ENCODE measurements at regions not wholly inside any gene's neighbourhood (a gene's known extent, or its start where the extent isn't known, plus 50 kb on each side); places are given as distances from the start of the nearest gene placed in this dataset.

DNA sequence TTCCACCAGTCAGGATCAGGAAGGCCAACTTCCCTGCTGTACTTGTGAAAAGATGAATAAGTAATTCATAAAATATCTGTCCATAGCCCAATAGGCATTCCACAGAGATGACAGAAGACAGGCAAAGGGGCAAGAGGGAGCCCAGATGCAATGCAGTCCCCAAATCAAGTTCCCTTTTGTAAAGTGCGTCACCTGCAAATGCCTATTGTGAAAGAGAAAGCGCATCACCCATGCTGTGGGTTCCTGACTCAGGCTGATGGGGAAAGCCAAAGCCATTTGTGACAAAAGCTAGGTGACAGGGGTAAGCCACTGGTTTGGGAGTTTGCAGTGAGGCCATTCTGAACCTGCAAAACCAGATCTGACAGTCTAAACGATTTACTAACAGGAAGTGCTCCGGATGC is 157.5 kb upstream of the ZNF536 start:
- ChIA-PET POLR2A (no interaction called here), CTCF (no interaction called here)
- DNase-seq (ENCODE audit: low read depth, low spot score), result no peak
- TF ChIP-seq, protein P1, sequence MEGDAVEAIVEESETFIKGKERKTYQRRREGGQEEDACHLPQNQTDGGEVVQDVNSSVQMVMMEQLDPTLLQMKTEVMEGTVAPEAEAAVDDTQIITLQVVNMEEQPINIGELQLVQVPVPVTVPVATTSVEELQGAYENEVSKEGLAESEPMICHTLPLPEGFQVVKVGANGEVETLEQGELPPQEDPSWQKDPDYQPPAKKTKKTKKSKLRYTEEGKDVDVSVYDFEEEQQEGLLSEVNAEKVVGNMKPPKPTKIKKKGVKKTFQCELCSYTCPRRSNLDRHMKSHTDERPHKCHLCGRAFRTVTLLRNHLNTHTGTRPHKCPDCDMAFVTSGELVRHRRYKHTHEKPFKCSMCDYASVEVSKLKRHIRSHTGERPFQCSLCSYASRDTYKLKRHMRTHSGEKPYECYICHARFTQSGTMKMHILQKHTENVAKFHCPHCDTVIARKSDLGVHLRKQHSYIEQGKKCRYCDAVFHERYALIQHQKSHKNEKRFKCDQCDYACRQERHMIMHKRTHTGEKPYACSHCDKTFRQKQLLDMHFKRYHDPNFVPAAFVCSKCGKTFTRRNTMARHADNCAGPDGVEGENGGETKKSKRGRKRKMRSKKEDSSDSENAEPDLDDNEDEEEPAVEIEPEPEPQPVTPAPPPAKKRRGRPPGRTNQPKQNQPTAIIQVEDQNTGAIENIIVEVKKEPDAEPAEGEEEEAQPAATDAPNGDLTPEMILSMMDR (IDR thresholded peaks at IDR 0.05; ENCODE audit: low read depth, low read length), result no peak
- Histone ChIP-seq H3K27me3 (ENCODE audit: control insufficient read depth, insufficient read depth, low read length) (no peaks in the 10 kb centered on the region), H3K27ac (ENCODE audit: low read depth, low read length) (no peak overlapping the region), H3K9me3 (ENCODE audit: control insufficient read depth, insufficient read depth, low read length) (peaks cover 26% of the 10 kb centered on the region), H3K4me3 (ENCODE audit: low read depth, low read length) (no peak overlapping the region)

DNA sequence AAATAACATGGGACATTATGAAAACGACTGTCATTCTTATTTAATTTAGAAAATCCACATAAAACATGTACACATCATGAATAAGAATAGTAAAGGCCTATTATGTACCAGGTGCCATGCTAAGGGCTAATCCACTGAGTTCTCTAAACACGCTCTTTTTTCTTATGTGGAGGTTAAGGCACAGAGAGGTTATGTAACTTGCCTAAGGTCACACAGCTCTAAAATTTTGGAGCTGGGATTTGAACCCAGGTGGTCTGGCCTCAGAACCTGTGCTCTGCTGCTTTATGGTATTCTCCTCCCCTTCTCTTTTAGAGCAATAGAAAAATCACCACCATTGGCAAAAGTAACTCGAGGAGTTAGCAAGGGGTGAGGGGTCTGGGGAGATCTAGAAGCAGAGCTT is 156.9 kb upstream of the ZNF536 start:
- DNase-seq (ENCODE audit: low read depth, low spot score), result no peak
- Histone ChIP-seq H3K9me3 (ENCODE audit: control insufficient read depth, insufficient read depth, low read length) (peaks cover 21% of the 10 kb centered on the region), H3K4me3 (ENCODE audit: low read depth, low read length) (no peak overlapping the region), H3K27ac (ENCODE audit: low read depth, low read length) (no peak overlapping the region), H3K27me3 (ENCODE audit: control insufficient read depth, insufficient read depth, low read length) (no peaks in the 10 kb centered on the region)
- POLR2A ChIA-PET, result no interaction called here
- CTCF ChIA-PET, result no interaction called here
- TF ChIP-seq, protein P1 (IDR thresholded peaks at IDR 0.05; ENCODE audit: low read depth, low read length), result no peak

DNA sequence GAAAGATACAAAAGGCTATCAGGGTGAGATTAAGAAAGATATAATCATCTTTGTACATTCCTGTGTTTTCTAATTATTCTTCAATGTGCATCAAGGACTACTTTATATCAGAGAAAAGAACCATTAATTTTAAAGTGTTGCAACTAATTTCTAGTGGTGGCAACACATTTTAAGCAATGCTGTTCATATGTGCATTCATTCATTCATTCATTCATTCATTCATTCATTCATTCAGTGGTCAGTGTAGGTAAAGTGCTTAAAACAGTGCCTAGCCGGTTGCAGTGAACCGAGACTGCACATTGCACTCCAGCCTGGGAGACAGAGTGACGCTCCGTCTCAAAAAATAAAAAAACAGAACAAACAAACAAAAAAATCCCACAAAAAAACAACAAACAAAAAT is 155.7 kb upstream of the ZNF536 start:
- TF ChIP-seq, protein P1 (IDR thresholded peaks at IDR 0.05; ENCODE audit: low read depth, low read length), result no peak
- Histone ChIP-seq H3K9me3 (ENCODE audit: control insufficient read depth, insufficient read depth, low read length) (peaks cover 13% of the 10 kb centered on the region), H3K27me3 (ENCODE audit: control insufficient read depth, insufficient read depth, low read length) (no peaks in the 10 kb centered on the region), H3K4me3 (ENCODE audit: low read depth, low read length) (no peak overlapping the region), H3K27ac (ENCODE audit: low read depth, low read length) (no peak overlapping the region)
- CTCF ChIA-PET, result no interaction called here
- POLR2A ChIA-PET, result no interaction called here
- no peak for DNase-seq (ENCODE audit: low read depth, low spot score)

DNA sequence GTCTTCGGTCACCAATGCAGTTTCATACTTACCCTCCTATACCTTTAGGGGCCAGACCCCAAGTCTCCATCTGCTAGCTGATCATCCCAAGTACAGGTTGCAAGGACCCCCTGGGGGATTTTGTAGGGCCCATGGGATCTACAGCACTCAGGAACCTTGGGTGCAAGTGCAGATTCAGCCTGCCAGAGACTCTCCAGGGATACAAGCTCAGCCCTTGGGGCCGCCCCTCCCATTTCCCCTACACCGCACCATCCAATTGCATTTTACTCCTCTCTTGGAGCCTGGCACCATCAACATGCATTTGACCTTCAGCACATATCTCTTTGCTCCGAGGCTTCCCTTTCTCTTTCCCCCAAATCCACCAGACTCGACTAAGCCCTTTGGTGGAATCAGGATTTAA is 154.7 kb upstream of the ZNF536 start:
- DNase-seq (ENCODE audit: low read depth, low spot score), result no peak
- CTCF ChIA-PET, result no interaction called here

DNA sequence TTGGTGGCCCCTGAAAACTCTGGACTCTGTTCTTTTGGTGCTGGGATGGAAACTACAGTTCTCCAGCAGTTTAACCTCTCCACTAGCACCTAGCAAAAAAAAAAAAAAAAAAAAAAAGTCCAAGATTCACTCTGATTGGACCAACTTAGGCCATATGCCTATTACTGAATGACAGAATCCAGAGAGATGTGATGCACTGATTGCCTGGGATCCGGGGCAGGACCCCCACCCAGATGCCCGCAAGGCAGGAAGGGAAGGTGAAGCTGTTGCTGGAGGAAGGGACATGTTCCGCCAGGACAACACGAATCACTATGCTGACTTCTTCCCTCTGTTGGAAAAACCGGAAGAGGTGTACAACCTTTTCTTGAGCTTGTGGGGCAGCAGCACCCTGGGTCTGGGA is 152.5 kb upstream of the ZNF536 start:
- TF ChIP-seq, protein P1 (IDR thresholded peaks at IDR 0.05; ENCODE audit: low read depth, low read length), result no peak
- Histone ChIP-seq H3K4me3 (ENCODE audit: low read depth, low read length) (no peak overlapping the region), H3K27ac (ENCODE audit: low read depth, low read length) (no peak overlapping the region), H3K9me3 (ENCODE audit: control insufficient read depth, insufficient read depth, low read length) (peaks cover 3% of the 10 kb centered on the region), H3K27me3 (ENCODE audit: control insufficient read depth, insufficient read depth, low read length) (peaks cover 11% of the 10 kb centered on the region)
- ChIA-PET CTCF (no interaction called here), POLR2A (no interaction called here)
- no peak for DNase-seq (ENCODE audit: low read depth, low spot score)

More for the DNA sequence above, 154.7 kb upstream of the ZNF536 start:
- Histone ChIP-seq H3K9me3 (ENCODE audit: control insufficient read depth, insufficient read depth, low read length) (peaks cover 8% of the 10 kb centered on the region), H3K4me3 (ENCODE audit: low read depth, low read length) (no peak overlapping the region), H3K27ac (ENCODE audit: low read depth, low read length) (no peak overlapping the region), H3K27me3 (ENCODE audit: control insufficient read depth, insufficient read depth, low read length) (no peaks in the 10 kb centered on the region)
- TF ChIP-seq, protein P1 (IDR thresholded peaks at IDR 0.05; ENCODE audit: low read depth, low read length), result no peak
- POLR2A ChIA-PET, result no interaction called here

All from AG04450 (cell line).